Upper lobe of left lung (tissue), 6 donors: ENCODE measurements at regions not wholly inside any gene's neighbourhood (a gene's known extent, or its start where the extent isn't known, plus 50 kb on each side); places are given as distances from the start of the nearest gene placed in this dataset.
"Not testable (repeated sequence)": the region's sequence is repeated elsewhere in the genome, so short reads cannot be mapped to it uniquely, and the experiment has no call there.

Experiments
- ATAC-seq, 2 donors: fragments of 200-7000 bp; cut with Tn5 transposase; one replicate each; pipeline ENCODE4 v1.9.1; 2022; ENCODE audit warnings: mild to moderate bottlenecking in 2 of 2, moderate library complexity in 2 of 2; ENCODE audit not compliant: low FRiP score in 2 of 2
- DNase-seq, 2 donors: peaks; one replicate each; pipeline ENCODE4 v3.0.0-alpha.2; 2019 to 2020
- H3K27ac ChIP-seq, 4 donors: fragments of 200-600 bp; sonication (generic); one replicate each; pipeline ENCODE4 v1.5.1; 2016 to 2019
- H3K27me3 ChIP-seq, 4 donors: fragments of 200-600 bp; sonication (generic); one replicate each; pipeline ENCODE4 v1.5.1; 2017 to 2019
- H3K36me3 ChIP-seq, 4 donors: fragments of 200-600 bp; sonication (generic); one replicate each; pipeline ENCODE4 v1.5.1; 2016 to 2019
- H3K4me1 ChIP-seq, 4 donors: fragments of 200-600 bp; sonication (generic); one replicate each; pipeline ENCODE4 v1.5.1; 2018 to 2019
- H3K4me3 ChIP-seq, 4 donors: fragments of 200-600 bp; sonication (generic); one replicate each; pipeline ENCODE4 v1.5.1; 2017 to 2019; ENCODE audit warnings: mild to moderate bottlenecking in 2 of 4, moderate library complexity in 1 of 4
- H3K9me3 ChIP-seq, 4 donors: fragments of 200-600 bp; sonication (generic); one replicate each; pipeline ENCODE4 v1.5.1; 2018 to 2019
- EP300 ChIP-seq, 4 donors: sonication (generic); formaldehyde crosslinking; IDR thresholded peaks; one replicate each; pipeline ENCODE4 v1.5.1; 2017; ENCODE audit warnings: antibody characterized with exemption in 4 of 4, control low read depth in 2 of 4
- POLR2A ChIP-seq, 4 donors: fragments of 450-650 bp; IDR thresholded peaks; one replicate each; pipeline ENCODE4 v1.5.1; 2016 to 2017; ENCODE audit warnings: antibody characterized with exemption in 4 of 4, mild to moderate bottlenecking in 2 of 4
- POLR2AphosphoS5 ChIP-seq, 2 donors: sonication (generic); formaldehyde crosslinking; IDR thresholded peaks; one replicate each; pipeline ENCODE4 v1.5.1; 2017; ENCODE audit warnings: antibody characterized with exemption in 2 of 2
- WGBS, 2 donors: methylation state at CpG; one replicate each; pipeline ENCODE4 v1.1.5; 2017 to 2018; 5-methylcytosine and 5-hydroxymethylcytosine counted together
- TF ChIP-seq, protein P1 (sequence below), 6 experiments: fragments of 450-650 bp in 4 of 6; fragments of 200-600 bp in 2 of 6; sonication (generic) in 2 of 6; IDR thresholded peaks; one replicate each; pipeline ENCODE4 v1.5.1; 2016 to 2019; ENCODE audit warnings: antibody characterized with exemption in 6 of 6
- donor health status: DM: no; HTN: no; CAD: no; lungs with moderate emphysema.
- donor health status: DM: no; HTN: yes; CAD: no; lungs with severe emphysema.

DNA sequence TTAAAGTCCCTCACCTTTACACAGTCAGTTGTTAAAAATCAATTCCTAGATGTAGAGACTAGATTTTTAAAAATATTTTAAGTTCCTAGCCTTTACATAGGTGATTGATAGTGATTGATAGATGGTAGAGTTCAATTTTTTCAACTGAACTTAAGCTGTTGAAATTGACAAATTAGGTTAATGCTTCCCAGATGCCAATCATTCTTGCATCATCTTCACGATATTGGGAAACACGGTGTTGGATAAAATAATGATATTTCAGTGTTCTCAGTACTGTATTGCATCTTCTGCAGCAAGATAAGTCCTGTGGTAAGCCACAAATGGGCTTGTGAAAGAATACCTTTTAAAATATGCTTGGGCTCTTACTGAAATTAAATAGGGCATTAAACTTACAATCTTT is 667.6 kb downstream of the STK39 start:
- no peaks in the 10 kb centered on the region for H3K36me3 ChIP-seq
- ATAC-seq, result no peak
- 34 to 70% methylated on average over 2 of the region's 2 CpGs for WGBS, 2 donors
- no peak overlapping the region for H3K4me3 ChIP-seq
- no peaks in the 10 kb centered on the region for H3K9me3 ChIP-seq
- no peak for DNase-seq
- TF ChIP-seq EP300 (IDR thresholded peaks at IDR 0.05) (no peak), POLR2AphosphoS5 (IDR thresholded peaks at IDR 0.05) (no peak), POLR2A (IDR thresholded peaks at IDR 0.05) (no peak)
- TF ChIP-seq, protein P1, sequence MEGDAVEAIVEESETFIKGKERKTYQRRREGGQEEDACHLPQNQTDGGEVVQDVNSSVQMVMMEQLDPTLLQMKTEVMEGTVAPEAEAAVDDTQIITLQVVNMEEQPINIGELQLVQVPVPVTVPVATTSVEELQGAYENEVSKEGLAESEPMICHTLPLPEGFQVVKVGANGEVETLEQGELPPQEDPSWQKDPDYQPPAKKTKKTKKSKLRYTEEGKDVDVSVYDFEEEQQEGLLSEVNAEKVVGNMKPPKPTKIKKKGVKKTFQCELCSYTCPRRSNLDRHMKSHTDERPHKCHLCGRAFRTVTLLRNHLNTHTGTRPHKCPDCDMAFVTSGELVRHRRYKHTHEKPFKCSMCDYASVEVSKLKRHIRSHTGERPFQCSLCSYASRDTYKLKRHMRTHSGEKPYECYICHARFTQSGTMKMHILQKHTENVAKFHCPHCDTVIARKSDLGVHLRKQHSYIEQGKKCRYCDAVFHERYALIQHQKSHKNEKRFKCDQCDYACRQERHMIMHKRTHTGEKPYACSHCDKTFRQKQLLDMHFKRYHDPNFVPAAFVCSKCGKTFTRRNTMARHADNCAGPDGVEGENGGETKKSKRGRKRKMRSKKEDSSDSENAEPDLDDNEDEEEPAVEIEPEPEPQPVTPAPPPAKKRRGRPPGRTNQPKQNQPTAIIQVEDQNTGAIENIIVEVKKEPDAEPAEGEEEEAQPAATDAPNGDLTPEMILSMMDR (IDR thresholded peaks at IDR 0.05), result no peak
- no peaks in the 10 kb centered on the region for H3K4me1 ChIP-seq
- H3K27ac ChIP-seq, result no peak overlapping the region
- H3K27me3 ChIP-seq, result no peaks in the 10 kb centered on the region

DNA sequence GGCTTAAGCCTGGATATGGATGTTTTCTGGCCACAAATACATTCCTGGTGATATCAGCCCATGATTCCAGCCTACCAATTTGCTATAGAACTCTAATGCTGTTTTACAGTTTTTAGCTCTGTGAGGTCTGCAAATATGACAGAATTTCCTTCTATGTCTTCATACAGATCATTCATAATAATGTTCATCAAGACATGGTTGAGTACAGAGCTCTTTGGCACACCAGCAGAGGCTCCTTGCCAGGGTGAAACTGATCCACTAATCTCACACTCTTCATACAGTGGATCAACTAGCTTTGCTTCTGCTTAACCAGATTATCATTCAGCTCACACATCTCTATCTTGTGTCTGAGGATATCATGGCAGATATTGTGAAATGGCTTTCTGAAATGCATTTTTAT is 672.1 kb downstream of the STK39 start:
- DNase-seq (no peak), ATAC-seq (no peak)
- Histone ChIP-seq H3K4me1 (no peaks in the 10 kb centered on the region), H3K36me3 (no peaks in the 10 kb centered on the region), H3K27ac (no peak overlapping the region), H3K27me3 (no peaks in the 10 kb centered on the region), H3K9me3 (no peaks in the 10 kb centered on the region), H3K4me3 (no peak overlapping the region)
- TF ChIP-seq, protein P1 (IDR thresholded peaks at IDR 0.05), result no peak
- no peak for TF ChIP-seq POLR2AphosphoS5 (IDR thresholded peaks at IDR 0.05)
- TF ChIP-seq EP300 (IDR thresholded peaks at IDR 0.05), result no peak
- TF ChIP-seq POLR2A (IDR thresholded peaks at IDR 0.05), result no peak

DNA sequence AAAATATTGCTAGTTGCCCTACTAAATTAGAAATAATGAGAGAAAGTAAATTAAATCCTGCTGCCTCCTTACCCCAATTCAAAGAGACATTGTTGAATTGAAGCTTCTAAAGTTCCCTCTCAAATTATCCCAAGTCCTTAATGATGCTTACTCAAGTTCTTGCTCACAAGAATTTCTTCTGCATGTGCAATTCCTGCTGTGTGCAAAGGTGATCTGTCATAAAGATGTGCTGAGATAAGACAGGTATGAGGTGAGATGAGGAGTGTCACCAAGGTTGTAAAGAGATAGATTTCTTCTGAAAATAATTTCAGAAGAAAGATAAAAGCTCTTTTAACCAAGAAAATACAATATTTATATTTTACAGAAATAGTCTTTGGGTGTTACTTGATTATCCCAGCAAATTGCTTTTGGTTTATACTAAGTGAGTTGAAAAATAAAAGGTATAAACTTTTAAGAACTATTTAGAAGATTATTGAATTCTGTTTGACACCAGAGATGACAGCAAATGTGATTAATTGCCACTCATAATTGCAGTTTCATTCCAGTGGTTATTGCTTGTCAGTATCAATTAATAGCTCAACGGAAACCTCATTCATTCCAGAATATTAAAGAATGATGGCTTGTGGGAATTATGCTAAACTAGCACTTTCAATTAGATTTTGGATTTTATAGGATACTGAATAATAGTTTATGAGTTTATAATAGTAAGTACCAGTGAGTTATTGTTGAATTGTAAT is 674.3 kb downstream of the STK39 start:
- ATAC-seq (no peak), DNase-seq (no peak)
- Histone ChIP-seq H3K36me3 (no peaks in the 10 kb centered on the region), H3K27ac (no peak overlapping the region), H3K4me1 (no peaks in the 10 kb centered on the region), H3K9me3 (no peaks in the 10 kb centered on the region), H3K4me3 (no peak overlapping the region), H3K27me3 (no peaks in the 10 kb centered on the region)
- 87% methylated on average over 1 of the region's 1 CpG for WGBS, 2 donors
- TF ChIP-seq, protein P1 (IDR thresholded peaks at IDR 0.05), result no peak

DNA sequence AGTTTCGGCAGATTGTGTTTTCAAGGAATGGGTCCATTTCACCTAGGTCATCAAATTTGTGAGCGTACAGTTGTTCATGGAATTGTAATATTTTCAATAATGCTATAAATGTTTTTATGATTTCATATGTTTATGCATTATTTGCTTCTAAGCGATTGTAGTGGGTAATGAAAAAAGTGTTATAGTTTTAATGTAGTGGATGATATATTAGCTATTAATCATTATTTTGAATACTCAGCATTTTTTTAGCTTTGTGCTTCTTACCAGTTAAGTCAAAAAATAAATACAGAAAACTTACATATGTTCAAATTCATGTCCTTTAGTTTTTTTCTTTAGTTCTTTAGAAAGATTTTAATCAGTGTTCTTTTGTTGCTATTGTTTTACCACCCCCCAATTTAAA is 677.0 kb downstream of the STK39 start:
- WGBS, 2 donors, result 95% methylated on average over 3 of the region's 3 CpGs
- H3K9me3 ChIP-seq, result no peaks in the 10 kb centered on the region
- TF ChIP-seq, protein P1 (IDR thresholded peaks at IDR 0.05), result no peak
- no peak for TF ChIP-seq POLR2AphosphoS5 (IDR thresholded peaks at IDR 0.05)
- ATAC-seq (no peak), DNase-seq (no peak)
- no peaks in the 10 kb centered on the region for H3K27me3 ChIP-seq
- H3K36me3 ChIP-seq, result no peaks in the 10 kb centered on the region
- H3K4me3 ChIP-seq, result no peak overlapping the region
- H3K4me1 ChIP-seq, result no peaks in the 10 kb centered on the region
- H3K27ac ChIP-seq, result no peak overlapping the region

DNA sequence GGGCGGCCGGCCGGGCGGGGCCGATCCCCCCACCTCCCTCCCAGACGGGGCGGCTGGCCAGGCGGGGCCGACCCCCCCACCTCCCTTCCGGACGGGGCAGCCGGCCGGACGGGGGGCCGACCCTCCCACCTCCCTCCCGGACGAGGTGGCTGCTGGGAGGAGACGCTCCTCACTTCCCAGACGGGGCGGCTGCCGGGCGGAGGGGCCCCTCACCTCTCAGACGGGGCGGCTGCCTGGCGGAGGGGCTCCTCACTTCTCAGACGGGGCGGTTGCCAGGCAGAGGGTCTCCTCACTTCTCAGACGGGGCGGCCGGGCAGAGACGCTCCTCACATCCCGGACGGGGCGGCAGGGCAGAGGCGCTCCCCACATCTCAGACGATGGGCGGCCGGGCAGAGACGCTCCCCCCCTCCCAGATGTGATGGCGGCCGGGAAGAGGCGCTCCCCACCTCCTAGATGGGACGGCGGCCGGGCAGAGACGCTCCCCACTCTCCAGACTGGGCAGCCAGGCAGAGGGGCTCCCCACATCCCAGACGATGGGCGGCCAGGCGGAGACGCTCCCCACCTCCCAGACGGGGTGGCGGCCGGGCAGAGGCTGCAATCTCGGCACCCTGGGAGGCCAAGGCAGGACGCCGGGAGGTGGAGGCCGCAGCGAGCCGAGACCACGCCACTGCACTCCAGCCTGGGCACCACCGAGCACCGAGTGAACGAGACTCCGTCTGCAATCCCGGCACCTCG is 675.8 kb downstream of the XIRP2 start:
- WGBS, 2 donors, result 93 to 98% methylated on average over 3 to 26 of the region's 66 CpGs
- peaks cover 0 to 11% (median 0%) of the 10 kb centered on the region in 4 donors for H3K9me3 ChIP-seq
- ATAC-seq, H3K4me1 ChIP-seq, H3K4me3 ChIP-seq, H3K27ac ChIP-seq, H3K36me3 ChIP-seq, H3K27me3 ChIP-seq: not testable (repeated sequence)
- DNase-seq, result peak in 1 of 2 donors; percentile 68

DNA sequence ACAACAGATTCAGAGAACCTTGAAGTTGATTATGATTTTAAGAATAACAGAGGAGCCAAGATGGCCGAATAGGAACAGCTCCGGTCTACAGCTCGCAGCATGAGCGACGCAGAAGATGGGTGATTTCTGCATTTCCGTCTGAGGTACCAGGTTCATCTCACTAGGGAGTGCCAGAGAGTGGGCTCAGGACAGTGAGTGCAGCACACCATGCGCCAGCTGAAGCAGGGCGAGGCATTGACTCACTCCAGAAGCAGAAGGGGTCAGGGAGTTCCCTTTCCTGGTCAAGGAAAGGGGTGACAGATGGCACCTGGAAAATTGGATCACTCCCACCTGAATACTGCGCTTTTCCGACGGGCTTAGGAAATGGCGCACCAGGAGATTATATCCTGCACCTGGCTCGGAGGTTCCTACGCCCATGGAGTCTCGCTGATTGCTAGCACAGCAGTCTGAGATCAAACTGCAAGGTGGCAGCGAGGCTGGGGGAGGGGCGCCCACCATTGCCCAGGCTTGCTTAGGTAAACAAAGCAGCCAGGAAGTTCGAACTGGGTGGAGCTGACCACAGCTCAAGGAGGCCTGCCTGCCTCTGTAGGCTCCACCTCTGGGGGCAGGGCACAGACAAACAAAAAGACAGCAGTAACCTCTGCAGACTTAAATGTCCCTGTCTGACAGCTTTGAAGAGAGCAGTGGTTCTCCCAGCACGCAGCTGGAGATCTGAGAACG is 670.2 kb downstream of the XIRP2 start:
- DNase-seq, H3K36me3 ChIP-seq, H3K4me1 ChIP-seq, ATAC-seq, H3K27ac ChIP-seq, H3K4me3 ChIP-seq, H3K9me3 ChIP-seq, H3K27me3 ChIP-seq: not testable (repeated sequence)
- WGBS, 2 donors, result 87 to 94% methylated on average over 8 to 17 of the region's 20 CpGs
